SH-SY5Y (cell line): ENCODE measurements at regions not wholly inside any gene's neighbourhood (a gene's known extent, or its start where the extent isn't known, plus 50 kb on each side); places are given as distances from the start of the nearest gene placed in this dataset.

Source experiments
- GATA2 ChIP-seq: IDR thresholded peaks from 2 replicates; pipeline ENCODE4 v1.6.1; 2011; ENCODE audit warnings: mild to moderate bottlenecking, low read depth, low read length
- GATA3 ChIP-seq: IDR thresholded peaks from 2 replicates; pipeline ENCODE4 v1.6.1; 2011; ENCODE audit warnings: low read depth, mild to moderate bottlenecking, low read length, moderate library complexity

DNA sequence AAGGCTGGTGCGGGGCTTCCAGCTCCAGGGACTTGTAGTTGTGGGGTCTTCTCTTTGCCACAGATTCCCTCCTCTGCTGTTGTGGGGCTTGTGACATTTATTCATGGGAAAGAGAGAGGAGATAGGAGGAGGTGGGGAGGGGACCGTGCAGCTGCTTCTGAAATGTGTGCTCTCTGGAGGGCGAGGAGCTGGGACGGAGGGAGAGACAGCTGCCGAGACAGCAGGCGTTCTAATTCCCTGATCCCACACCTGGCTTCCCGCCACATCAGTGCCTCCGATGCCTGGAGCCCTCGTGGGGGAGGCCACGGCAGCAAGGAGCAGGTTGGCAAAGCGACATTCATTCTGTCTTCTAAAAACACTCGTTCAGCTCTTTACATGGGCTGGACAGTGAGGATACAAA lies 164.4 kb downstream of the USP12 start:
- TF ChIP-seq GATA2, result no peak
- no peak for TF ChIP-seq GATA3
